ENCODE measurements at regions not wholly inside any gene's neighbourhood (a gene's known extent, or its start where the extent isn't known, plus 50 kb on each side); places are given as distances from the start of the nearest gene placed in this dataset.

- Histone ChIP-seq H3K27me3 (ENCODE audit: control insufficient read depth, extremely low read depth, insufficient read depth, low read length) (no peaks in the 10 kb centered on the region), H3K4me2 (ENCODE audit: control insufficient read depth, extremely low read depth, insufficient read depth, low read depth, low read length) (no peak overlapping the region), H3K4me3 (ENCODE audit: control insufficient read depth in 2 of 3, extremely low read depth in 1 of 3, insufficient read depth in 2 of 3, low read depth in 1 of 3, low read length in 3 of 3) (no peak overlapping the region), H3K36me3 (ENCODE audit: control insufficient read depth in 2 of 2, extremely low read depth in 1 of 2, insufficient read depth in 2 of 2, low read length in 2 of 2) (no peaks in the 10 kb centered on the region), H3K79me2 (ENCODE audit: control insufficient read depth, insufficient read depth, low read length) (no peaks in the 10 kb centered on the region), H3K9ac (ENCODE audit: control insufficient read depth, extremely low read depth, insufficient read depth, low read length) (no peak overlapping the region), H3K4me1 (ENCODE audit: control insufficient read depth, extremely low read depth, insufficient read depth, low read length) (no peaks in the 10 kb centered on the region), H3K27ac (ENCODE audit: control insufficient read depth, insufficient read depth, low read length) (no peak overlapping the region), H4K20me1 (ENCODE audit: control insufficient read depth, extremely low read depth, insufficient read depth, low read length) (no peaks in the 10 kb centered on the region), H2AFZ (ENCODE audit: control insufficient read depth, low read length) (no peak overlapping the region), H3K9me3 (ENCODE audit: control insufficient read depth, low read depth, low read length) (no peaks in the 10 kb centered on the region), H3K9me1 (ENCODE audit: control insufficient read depth, extremely low read depth, insufficient read depth, low read length) (no peaks in the 10 kb centered on the region)
- dilution Hi-C loops (cut with MboI; ENCODE audit: extremely low pct_ligation_motif_present, low sequenced_read_pairs) = no loop called here
- DNase-seq (ENCODE audit: low read depth, low spot score) (no peak), FAIRE-seq (no peak)
- TF ChIP-seq CTCF (optimal IDR thresholded peaks at IDR 0.05 in 1 of 3, IDR thresholded peaks at IDR 0.05 in 1 of 3, conservative IDR thresholded peaks at IDR 0.05 in 1 of 3; ENCODE audit: extremely low read depth in 1 of 3, insufficient read depth in 2 of 3, low read length in 3 of 3) = no peak
- no peak for TF ChIP-seq EZH2 (IDR thresholded peaks at IDR 0.05; ENCODE audit: low read length)
These were observed 911.2 kb downstream of the MCTP2 start for GRCh38 chr15:95142531-95142930.

- TF ChIP-seq EZH2 (IDR thresholded peaks at IDR 0.05; ENCODE audit: low read length) (no peak), CTCF (optimal IDR thresholded peaks at IDR 0.05 in 1 of 3, IDR thresholded peaks at IDR 0.05 in 1 of 3, conservative IDR thresholded peaks at IDR 0.05 in 1 of 3; ENCODE audit: extremely low read depth in 1 of 3, insufficient read depth in 2 of 3, low read length in 3 of 3) (no peak)
- no peaks in the 10 kb centered on the region for H3K9me3 ChIP-seq (ENCODE audit: control insufficient read depth, low read depth, low read length)
- dilution Hi-C loops (cut with MboI; ENCODE audit: extremely low pct_ligation_motif_present, low sequenced_read_pairs) = no loop called here
- no peak overlapping the region for H3K9ac ChIP-seq (ENCODE audit: control insufficient read depth, extremely low read depth, insufficient read depth, low read length)
- no peak overlapping the region for H3K4me3 ChIP-seq (ENCODE audit: control insufficient read depth in 2 of 3, extremely low read depth in 1 of 3, insufficient read depth in 2 of 3, low read depth in 1 of 3, low read length in 3 of 3)
- no peaks in the 10 kb centered on the region for H4K20me1 ChIP-seq (ENCODE audit: control insufficient read depth, extremely low read depth, insufficient read depth, low read length)
- no peaks in the 10 kb centered on the region for H3K4me1 ChIP-seq (ENCODE audit: control insufficient read depth, extremely low read depth, insufficient read depth, low read length)
- no peak overlapping the region for H2AFZ ChIP-seq (ENCODE audit: control insufficient read depth, low read length)
- no peaks in the 10 kb centered on the region for H3K79me2 ChIP-seq (ENCODE audit: control insufficient read depth, insufficient read depth, low read length)
- no peaks in the 10 kb centered on the region for H3K27me3 ChIP-seq (ENCODE audit: control insufficient read depth, extremely low read depth, insufficient read depth, low read length)
- H3K27ac ChIP-seq (ENCODE audit: control insufficient read depth, insufficient read depth, low read length) = no peak overlapping the region
- H3K4me2 ChIP-seq (ENCODE audit: control insufficient read depth, extremely low read depth, insufficient read depth, low read depth, low read length) = no peak overlapping the region
- no peaks in the 10 kb centered on the region for H3K9me1 ChIP-seq (ENCODE audit: control insufficient read depth, extremely low read depth, insufficient read depth, low read length)
- H3K36me3 ChIP-seq (ENCODE audit: control insufficient read depth in 2 of 2, extremely low read depth in 1 of 2, insufficient read depth in 2 of 2, low read length in 2 of 2) = no peaks in the 10 kb centered on the region
- DNase-seq (ENCODE audit: low read depth, low spot score) (no peak), FAIRE-seq (no peak)
These were observed 915.1 kb downstream of the MCTP2 start for GRCh38 chr15:95146481-95146880.

All from keratinocyte (primary cell).